GM19238 (cell line): ENCODE measurements at regions not wholly inside any gene's neighbourhood (a gene's known extent, or its start where the extent isn't known, plus 50 kb on each side); places are given as distances from the start of the nearest gene placed in this dataset.

Source experiments
- DNase-seq: peaks from one replicate; pipeline ENCODE4 v3.0.0; 2011; ENCODE audit warnings: low spot score; ENCODE audit not compliant: insufficient read length

DNA sequence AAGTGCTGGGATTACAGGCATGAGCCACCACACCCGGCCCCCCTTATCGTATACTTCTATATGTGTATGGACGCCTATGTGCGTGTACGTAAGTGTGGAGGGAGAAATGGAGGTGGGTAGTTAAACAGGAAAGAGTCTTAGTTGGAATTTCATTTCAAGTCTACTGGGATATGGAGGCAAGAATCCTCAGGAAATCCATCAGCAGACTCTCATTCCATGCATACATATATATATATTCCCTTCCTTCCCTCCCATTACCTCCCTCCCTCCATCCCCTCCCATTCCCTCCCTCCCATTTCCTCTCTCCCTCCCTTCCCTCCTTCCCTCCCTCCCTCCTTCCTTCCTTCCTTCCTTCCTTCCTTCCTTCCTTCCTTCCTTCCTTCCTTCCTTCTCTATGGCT lies 391.7 kb upstream of the RBFOX1 start:
- no peak for DNase-seq

GRCh38 chr16:6937641-6938040 lies 395.0 kb upstream of the RBFOX1 start:
- no peak for DNase-seq

- DNase-seq, result no peak
Measured at GRCh38 chr16:6932871-6933385, 399.7 kb upstream of the RBFOX1 start.

- DNase-seq, result no peak
Measured at GRCh38 chr16:6929868-6930267, 402.8 kb upstream of the RBFOX1 start.

- DNase-seq, result no peak
Measured at GRCh38 chr16:6926762-6927161, 405.9 kb upstream of the RBFOX1 start.

GRCh38 chr16:6926341-6926740 lies 406.3 kb upstream of the RBFOX1 start:
- no peak for DNase-seq

DNA sequence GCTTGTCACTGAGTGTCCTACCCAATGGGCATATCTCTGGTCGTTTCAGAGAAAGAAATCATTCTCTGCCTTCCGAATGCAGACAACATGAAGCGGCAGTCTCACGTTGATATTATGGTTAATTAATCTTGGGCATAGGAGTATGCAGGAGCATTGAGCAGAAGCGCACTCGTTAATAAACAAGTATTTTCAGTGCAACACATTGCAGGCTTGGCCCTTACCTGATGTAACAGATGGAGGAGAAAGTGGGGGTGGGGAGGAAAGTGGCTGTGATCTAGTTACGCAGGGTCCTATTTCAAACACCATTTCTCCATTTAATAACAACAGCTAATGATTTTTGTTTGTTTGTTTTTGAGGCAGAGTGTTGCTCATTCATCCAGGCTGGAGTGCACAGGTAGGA lies 414.0 kb upstream of the RBFOX1 start:
- DNase-seq, result no peak

DNA sequence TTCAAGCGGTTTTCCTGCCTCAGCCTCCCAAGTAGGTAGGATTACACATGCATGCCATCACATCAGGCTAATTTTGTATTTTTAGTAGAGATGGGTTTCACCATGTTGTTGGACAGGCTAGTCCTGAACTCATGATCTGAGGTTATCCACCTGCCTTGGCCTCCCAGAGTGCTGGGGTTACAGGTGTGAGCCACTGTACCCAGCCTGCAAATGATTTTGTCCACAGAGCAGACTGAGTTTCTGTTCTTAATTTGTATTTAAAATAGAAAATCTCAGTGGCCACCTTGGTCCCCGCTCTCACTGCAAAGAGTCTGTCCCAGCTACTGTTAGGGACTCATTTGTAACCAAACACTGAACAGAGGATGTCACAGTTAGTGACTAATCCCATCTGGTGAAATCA lies 415.7 kb upstream of the RBFOX1 start:
- DNase-seq, result no peak

- DNase-seq, result no peak
Measured at GRCh38 chr16:6913566-6913965, 419.1 kb upstream of the RBFOX1 start.

- no peak for DNase-seq
Measured at GRCh38 chr16:6910301-6910700, 422.3 kb upstream of the RBFOX1 start.

- no peak for DNase-seq
Measured at GRCh38 chr16:6905601-6906000, 427.0 kb upstream of the RBFOX1 start.

DNA sequence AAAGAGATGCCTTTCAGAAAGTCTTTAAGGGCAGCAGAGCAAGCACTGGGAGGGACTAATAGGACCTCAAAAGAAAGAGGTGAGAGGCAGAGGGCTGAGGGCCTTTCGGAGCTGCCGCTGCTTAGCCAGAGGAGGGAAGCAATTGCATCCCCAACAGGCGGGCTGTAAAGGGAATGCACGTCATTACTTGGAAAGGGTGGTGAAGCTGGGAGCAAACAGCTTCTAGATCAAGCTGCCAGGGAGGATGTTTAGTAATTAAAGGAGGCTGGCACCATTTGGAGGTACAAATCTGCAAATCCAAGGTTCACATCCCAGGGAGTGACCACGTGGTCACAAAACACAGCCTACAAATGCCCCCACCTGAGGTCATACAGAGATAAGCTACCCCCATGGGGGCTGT lies 429.0 kb upstream of the RBFOX1 start:
- no peak for DNase-seq

DNA sequence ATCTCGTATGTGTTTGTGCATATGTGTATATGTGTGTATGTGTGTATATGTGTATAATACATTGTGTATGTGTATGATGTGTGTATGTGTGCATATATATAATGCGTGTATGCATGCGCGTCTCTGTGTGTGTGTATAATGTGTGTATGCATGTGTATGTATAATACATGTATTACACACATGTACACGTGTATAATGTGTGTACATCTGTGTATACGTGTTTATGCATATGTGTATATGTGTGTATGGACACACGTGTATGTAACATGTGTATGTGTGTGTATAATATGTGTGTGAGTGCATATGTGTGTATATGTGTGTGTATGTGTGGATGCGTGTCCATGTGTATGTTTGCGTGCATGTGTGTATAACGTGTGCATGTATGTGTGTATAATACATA lies 433.7 kb upstream of the RBFOX1 start:
- DNase-seq, result no peak

DNA sequence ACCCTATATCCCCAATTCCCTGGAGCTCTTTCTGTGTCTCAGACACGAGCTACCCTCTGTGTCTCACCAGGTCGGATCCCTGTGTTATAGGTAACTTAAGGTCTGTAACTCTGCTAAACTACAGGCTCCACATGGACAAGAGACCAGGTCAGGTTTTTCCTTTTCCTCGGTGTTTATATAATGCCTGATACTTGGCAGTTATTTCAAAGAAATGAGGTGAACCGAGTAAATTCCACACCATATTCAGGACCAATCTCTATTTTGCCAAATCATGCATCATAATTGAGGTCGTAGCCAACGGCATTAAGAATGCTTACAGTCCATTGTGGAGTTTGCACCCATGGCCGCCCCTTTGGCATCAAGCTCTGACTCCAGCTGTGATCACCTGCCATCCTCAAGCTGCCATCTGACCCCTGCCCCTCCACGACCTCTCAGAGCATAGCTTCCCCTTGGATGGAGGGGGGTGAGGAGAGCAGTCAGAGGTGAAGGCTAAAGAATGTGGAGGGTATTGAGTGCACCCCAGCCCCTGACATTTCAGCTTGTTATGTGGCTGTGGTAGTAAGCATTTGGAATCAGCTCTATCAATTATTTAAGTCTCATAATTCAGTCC lies 434.7 kb upstream of the RBFOX1 start:
- no peak for DNase-seq

- no peak for DNase-seq
Measured at GRCh38 chr16:6892966-6893365, 439.7 kb upstream of the RBFOX1 start.

- DNase-seq, result no peak
Measured at GRCh38 chr16:6891496-6891895, 441.1 kb upstream of the RBFOX1 start.

DNA sequence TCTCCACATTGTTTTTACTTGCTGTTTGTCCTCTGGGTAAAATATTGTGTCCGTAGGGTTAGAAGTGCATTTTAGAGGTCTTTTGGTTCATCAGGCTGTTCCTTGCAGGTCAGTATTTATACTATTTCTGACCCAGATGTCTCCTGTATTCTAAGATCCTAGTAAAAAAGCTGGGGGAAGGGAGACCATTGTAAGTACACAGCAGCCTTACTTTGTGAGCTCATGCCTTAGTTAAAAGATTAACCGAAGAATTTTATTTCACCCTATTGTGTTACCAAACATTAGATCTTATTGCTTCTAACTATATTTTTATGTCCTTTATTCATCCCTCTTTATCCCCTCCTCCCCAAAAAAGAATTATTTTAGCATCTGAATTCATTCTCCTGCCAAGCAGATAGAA lies 444.1 kb upstream of the RBFOX1 start:
- DNase-seq, result no peak

DNA sequence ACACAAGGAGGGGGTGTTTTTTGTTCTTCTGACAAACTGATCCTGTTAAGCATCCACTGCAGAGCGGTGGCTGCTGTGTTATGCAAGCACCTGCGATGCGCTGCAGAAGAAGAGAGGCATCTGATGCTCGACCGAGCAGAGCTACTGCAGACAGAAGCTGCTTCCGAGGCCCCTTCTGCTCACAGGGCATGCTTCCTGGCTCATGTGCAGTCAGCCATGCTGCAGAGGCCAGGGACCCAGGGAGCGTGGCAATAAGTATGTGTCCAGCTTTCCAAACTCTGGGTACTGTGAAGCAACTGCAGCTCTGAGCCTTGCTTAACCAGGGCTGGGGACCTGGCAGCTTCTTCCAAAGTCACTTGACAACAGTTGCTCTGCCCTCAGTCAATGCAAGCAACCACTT lies 448.6 kb upstream of the RBFOX1 start:
- DNase-seq, result no peak

- no peak for DNase-seq
Measured at GRCh38 chr16:6880263-6880662, 452.4 kb upstream of the RBFOX1 start.

GRCh38 chr16:6864671-6865070 lies 468.0 kb upstream of the RBFOX1 start:
- no peak for DNase-seq

- no peak for DNase-seq
Measured at GRCh38 chr16:6864244-6864643, 468.4 kb upstream of the RBFOX1 start.

DNA sequence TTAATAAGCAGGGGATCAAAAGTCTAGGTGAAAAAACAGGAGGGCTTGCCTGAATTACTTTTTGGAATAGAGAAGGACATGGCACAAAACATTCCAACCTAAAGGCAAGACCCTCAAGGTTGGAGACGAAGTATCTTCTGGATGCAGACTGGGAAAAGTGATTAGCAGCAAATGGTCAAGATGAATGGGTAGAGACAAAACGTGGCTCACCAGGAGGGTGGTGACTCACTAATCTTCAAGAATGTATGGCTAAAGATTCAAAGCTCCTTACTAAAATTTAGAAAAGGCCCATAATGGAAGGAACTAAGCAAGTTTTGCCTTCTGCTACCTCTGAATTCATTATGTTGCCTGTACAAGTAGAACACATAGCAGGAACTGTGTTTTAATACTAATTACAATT lies 469.5 kb upstream of the RBFOX1 start:
- DNase-seq, result no peak

DNA sequence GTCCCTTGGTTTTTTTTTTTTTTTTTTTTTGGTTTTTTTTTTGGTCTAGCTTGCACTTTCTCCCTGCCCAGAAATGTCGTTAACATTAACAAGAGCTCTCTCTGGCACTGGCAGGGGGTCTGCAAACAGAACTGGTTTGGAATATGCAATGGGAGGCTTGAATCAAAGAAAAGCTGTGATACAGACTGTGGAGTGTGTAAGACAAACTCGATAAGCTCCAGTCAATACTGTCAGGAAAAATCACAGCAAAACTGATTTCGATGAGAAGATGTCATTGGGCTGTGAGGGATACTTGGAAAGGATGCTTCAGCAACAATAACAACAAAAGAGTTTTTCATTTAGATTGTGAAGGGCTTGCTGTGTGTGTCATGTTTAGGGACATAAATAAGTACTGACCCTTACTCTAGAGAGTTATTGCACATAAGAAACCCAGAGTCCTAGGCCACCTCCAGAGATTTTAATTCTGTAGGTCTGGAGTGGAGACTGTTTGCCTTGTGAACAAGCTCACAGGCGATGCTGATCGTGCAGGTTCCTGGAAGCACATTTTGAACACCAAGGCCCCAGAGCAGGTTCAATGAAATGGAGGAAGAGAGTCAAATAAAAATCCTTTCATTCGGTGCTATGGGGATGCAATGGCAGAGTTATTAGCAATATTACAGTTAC lies 470.7 kb upstream of the RBFOX1 start:
- DNase-seq, result no peak
